ENCODE measurements at regions not wholly inside any gene's neighbourhood (a gene's known extent, or its start where the extent isn't known, plus 50 kb on each side); places are given as distances from the start of the nearest gene placed in this dataset.

GRCh38 chr1:222140206-222140605 lies 398.3 kb upstream of the DUSP10 start (continued):
- TF ChIP-seq, protein P1, sequence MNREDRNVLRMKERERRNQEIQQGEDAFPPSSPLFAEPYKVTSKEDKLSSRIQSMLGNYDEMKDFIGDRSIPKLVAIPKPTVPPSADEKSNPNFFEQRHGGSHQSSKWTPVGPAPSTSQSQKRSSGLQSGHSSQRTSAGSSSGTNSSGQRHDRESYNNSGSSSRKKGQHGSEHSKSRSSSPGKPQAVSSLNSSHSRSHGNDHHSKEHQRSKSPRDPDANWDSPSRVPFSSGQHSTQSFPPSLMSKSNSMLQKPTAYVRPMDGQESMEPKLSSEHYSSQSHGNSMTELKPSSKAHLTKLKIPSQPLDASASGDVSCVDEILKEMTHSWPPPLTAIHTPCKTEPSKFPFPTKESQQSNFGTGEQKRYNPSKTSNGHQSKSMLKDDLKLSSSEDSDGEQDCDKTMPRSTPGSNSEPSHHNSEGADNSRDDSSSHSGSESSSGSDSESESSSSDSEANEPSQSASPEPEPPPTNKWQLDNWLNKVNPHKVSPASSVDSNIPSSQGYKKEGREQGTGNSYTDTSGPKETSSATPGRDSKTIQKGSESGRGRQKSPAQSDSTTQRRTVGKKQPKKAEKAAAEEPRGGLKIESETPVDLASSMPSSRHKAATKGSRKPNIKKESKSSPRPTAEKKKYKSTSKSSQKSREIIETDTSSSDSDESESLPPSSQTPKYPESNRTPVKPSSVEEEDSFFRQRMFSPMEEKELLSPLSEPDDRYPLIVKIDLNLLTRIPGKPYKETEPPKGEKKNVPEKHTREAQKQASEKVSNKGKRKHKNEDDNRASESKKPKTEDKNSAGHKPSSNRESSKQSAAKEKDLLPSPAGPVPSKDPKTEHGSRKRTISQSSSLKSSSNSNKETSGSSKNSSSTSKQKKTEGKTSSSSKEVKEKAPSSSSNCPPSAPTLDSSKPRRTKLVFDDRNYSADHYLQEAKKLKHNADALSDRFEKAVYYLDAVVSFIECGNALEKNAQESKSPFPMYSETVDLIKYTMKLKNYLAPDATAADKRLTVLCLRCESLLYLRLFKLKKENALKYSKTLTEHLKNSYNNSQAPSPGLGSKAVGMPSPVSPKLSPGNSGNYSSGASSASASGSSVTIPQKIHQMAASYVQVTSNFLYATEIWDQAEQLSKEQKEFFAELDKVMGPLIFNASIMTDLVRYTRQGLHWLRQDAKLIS (CRISPR knock-in tag; IDR thresholded peaks at IDR 0.05; ENCODE audit: borderline replicate concordance), result no peak
- TF ChIP-seq SP1 (CRISPR knock-in tag; conservative IDR thresholded peaks at IDR 0.05) (no peak), USF1 (CRISPR knock-in tag; IDR thresholded peaks at IDR 0.05) (no peak), ZNF396 (CRISPR knock-in tag; IDR thresholded peaks at IDR 0.05; ENCODE audit: borderline replicate concordance) (no peak), ZNF532 (CRISPR knock-in tag; IDR thresholded peaks at IDR 0.05; ENCODE audit: borderline replicate concordance) (no peak), ATF1 (CRISPR knock-in tag; IDR thresholded peaks at IDR 0.05) (no peak)
- TF ChIP-seq, protein P2, sequence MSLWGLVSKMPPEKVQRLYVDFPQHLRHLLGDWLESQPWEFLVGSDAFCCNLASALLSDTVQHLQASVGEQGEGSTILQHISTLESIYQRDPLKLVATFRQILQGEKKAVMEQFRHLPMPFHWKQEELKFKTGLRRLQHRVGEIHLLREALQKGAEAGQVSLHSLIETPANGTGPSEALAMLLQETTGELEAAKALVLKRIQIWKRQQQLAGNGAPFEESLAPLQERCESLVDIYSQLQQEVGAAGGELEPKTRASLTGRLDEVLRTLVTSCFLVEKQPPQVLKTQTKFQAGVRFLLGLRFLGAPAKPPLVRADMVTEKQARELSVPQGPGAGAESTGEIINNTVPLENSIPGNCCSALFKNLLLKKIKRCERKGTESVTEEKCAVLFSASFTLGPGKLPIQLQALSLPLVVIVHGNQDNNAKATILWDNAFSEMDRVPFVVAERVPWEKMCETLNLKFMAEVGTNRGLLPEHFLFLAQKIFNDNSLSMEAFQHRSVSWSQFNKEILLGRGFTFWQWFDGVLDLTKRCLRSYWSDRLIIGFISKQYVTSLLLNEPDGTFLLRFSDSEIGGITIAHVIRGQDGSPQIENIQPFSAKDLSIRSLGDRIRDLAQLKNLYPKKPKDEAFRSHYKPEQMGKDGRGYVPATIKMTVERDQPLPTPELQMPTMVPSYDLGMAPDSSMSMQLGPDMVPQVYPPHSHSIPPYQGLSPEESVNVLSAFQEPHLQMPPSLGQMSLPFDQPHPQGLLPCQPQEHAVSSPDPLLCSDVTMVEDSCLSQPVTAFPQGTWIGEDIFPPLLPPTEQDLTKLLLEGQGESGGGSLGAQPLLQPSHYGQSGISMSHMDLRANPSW (CRISPR knock-in tag; conservative IDR thresholded peaks at IDR 0.05; ENCODE audit: low read depth), result no peak

- Mint-ChIP-seq H3K27ac (no peak overlapping the region), H3K36me3 (peaks cover 10% of the 10 kb centered on the region), H3K27me3 (ENCODE audit: low read depth) (no peaks in the 10 kb centered on the region), H3K4me3 (no peak overlapping the region), H3K9me3 (peaks cover 47% of the 10 kb centered on the region), H3K4me1 (no peaks in the 10 kb centered on the region)
- no peak for DNase-seq (ENCODE audit: low spot score)
- TF ChIP-seq TEAD1 (CRISPR knock-in tag; IDR thresholded peaks at IDR 0.05), result no peak
- no peak for ATAC-seq
- CTCF ChIA-PET, result no interaction called here
- POLR2A ChIA-PET, result no interaction called here
These were observed 396.2 kb upstream of the DUSP10 start for GRCh38 chr1:222138095-222138494.

DNA sequence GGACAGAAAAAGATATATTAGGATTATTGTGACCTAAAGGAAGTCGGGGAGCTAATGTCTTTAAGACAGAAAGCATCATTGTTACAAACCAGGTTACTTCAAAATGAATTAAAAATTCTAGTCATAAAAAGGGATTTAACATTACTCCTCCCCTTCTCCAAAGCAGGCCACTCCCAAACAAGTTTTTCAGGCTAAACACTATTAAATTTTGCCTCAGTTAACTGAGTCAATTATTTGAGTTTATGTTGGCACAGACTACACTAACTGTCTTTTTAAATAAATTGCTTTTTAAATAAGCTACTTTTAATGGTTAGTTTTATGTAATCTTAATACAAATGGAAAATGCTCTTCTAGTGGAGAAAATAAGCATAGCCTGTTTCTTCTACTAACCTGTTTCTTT lies 395.0 kb upstream of the DUSP10 start:
- ATAC-seq (no peak), DNase-seq (ENCODE audit: low spot score) (no peak)
- Mint-ChIP-seq H3K27me3 (ENCODE audit: low read depth) (no peaks in the 10 kb centered on the region), H3K4me1 (no peaks in the 10 kb centered on the region), H3K36me3 (peaks cover 10% of the 10 kb centered on the region), H3K27ac (no peak overlapping the region), H3K9me3 (peaks cover 37% of the 10 kb centered on the region), H3K4me3 (no peak overlapping the region)
- POLR2A ChIA-PET, result no interaction called here
- CTCF ChIA-PET, result no interaction called here
- no peak for TF ChIP-seq ZNF232 (CRISPR knock-in tag; IDR thresholded peaks at IDR 0.05)
- TF ChIP-seq FOXP4 (CRISPR knock-in tag; IDR thresholded peaks at IDR 0.05), result no peak
- TF ChIP-seq ELF4 (CRISPR knock-in tag; IDR thresholded peaks at IDR 0.05; ENCODE audit: low read depth), result no peak
- TF ChIP-seq MYBL2 (CRISPR knock-in tag; IDR thresholded peaks at IDR 0.05), result no peak
- TF ChIP-seq IRF1 (CRISPR knock-in tag; IDR thresholded peaks at IDR 0.05), result no peak
- TF ChIP-seq, protein P3, sequence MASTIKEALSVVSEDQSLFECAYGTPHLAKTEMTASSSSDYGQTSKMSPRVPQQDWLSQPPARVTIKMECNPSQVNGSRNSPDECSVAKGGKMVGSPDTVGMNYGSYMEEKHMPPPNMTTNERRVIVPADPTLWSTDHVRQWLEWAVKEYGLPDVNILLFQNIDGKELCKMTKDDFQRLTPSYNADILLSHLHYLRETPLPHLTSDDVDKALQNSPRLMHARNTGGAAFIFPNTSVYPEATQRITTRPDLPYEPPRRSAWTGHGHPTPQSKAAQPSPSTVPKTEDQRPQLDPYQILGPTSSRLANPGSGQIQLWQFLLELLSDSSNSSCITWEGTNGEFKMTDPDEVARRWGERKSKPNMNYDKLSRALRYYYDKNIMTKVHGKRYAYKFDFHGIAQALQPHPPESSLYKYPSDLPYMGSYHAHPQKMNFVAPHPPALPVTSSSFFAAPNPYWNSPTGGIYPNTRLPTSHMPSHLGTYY (CRISPR knock-in tag; IDR thresholded peaks at IDR 0.05), result no peak
- no peak for TF ChIP-seq ZNF671 (CRISPR knock-in tag; IDR thresholded peaks at IDR 0.05)
- TF ChIP-seq GTF2I (CRISPR knock-in tag; conservative IDR thresholded peaks at IDR 0.05), result no peak
- no peak for TF ChIP-seq ETV6 (CRISPR knock-in tag; IDR thresholded peaks at IDR 0.05)

All from WTC11 (cell line).